Ishikawa (cell line): ENCODE measurements at regions not wholly inside any gene's neighbourhood (a gene's known extent, or its start where the extent isn't known, plus 50 kb on each side); places are given as distances from the start of the nearest gene placed in this dataset.

Experiments used
- CREB1 ChIP-seq: IDR thresholded peaks from 2 replicates; pipeline ENCODE4 v1.6.1; 2012; ENCODE audit warnings: low read depth
- EP300 ChIP-seq: IDR thresholded peaks from 2 replicates; pipeline ENCODE4 v1.6.1; 2012; ENCODE audit warnings: borderline replicate concordance
- FOXM1 ChIP-seq: IDR thresholded peaks from 2 replicates; pipeline ENCODE4 v1.6.1; 2012; ENCODE audit warnings: low read depth, borderline replicate concordance
- NFIC ChIP-seq: IDR thresholded peaks from 2 replicates; pipeline ENCODE4 v1.6.1; 2012
- RAD21 ChIP-seq: IDR thresholded peaks from 2 replicates; pipeline ENCODE4 v1.6.1; 2012; ENCODE audit warnings: low read depth
- TAF1 ChIP-seq: IDR thresholded peaks from 2 replicates; pipeline ENCODE4 v1.6.1; 2012; ENCODE audit warnings: low read depth, mild to moderate bottlenecking
- TCF12 ChIP-seq: IDR thresholded peaks from 2 replicates; pipeline ENCODE4 v1.6.1; 2012; ENCODE audit warnings: low read depth
- YY1 ChIP-seq: IDR thresholded peaks from 2 replicates; pipeline ENCODE4 v1.6.1; 2012; ENCODE audit warnings: low read depth
- ZBTB7A ChIP-seq: IDR thresholded peaks from 2 replicates; pipeline ENCODE4 v1.6.1; 2012; ENCODE audit warnings: low read depth
- TF ChIP-seq, protein P1 (sequence below): IDR thresholded peaks from 2 replicates; pipeline ENCODE4 v1.6.1; 2012; ENCODE audit warnings: low read depth, mild to moderate bottlenecking
- TF ChIP-seq, protein P2 (sequence below): IDR thresholded peaks from 2 replicates; pipeline ENCODE4 v1.6.1; 2012
- TF ChIP-seq, protein P3 (sequence below): IDR thresholded peaks from 2 replicates; pipeline ENCODE4 v1.6.1; 2012

DNA sequence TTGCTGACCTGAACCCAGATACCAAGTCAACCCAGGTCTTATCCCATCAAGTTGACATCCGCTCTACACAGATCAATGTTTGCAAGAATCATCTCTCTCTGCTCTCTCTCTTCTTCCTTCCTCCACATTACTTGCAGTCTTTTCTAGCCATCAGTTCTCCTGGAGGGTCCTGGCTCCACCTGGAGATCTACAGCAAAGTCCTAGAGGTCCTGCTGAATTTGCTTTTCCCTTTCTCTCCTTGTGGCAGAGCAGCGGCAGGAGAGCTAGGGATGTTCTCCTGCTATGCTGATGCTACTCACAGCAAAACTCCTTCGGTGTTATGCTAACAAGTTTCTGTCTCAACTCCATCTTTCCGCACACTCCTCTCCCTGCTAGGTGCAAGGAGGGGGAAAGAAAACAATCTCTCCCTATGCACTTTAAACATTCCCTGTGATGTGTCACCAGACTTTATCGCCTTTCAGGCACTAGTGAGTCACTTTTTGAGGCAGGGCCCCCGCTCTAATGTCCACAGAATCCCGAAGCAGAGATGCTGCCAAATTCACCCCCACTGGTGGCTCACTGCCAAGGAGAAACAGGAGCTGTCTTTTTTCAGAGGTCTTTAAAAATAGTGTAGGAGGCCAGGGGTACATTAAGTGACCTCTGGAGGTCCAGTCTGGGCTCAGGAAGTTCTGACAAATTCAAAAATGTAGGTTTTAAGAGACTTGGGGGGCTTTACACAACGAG is 62.6 kb downstream of the FAM50B start:
- peak; percentile 81 for TF ChIP-seq EP300
- peak; percentile 66; the same call in 1 of the 2 replicates for TF ChIP-seq TCF12
- TF ChIP-seq FOXM1, result no peak
- TF ChIP-seq, protein P1, sequence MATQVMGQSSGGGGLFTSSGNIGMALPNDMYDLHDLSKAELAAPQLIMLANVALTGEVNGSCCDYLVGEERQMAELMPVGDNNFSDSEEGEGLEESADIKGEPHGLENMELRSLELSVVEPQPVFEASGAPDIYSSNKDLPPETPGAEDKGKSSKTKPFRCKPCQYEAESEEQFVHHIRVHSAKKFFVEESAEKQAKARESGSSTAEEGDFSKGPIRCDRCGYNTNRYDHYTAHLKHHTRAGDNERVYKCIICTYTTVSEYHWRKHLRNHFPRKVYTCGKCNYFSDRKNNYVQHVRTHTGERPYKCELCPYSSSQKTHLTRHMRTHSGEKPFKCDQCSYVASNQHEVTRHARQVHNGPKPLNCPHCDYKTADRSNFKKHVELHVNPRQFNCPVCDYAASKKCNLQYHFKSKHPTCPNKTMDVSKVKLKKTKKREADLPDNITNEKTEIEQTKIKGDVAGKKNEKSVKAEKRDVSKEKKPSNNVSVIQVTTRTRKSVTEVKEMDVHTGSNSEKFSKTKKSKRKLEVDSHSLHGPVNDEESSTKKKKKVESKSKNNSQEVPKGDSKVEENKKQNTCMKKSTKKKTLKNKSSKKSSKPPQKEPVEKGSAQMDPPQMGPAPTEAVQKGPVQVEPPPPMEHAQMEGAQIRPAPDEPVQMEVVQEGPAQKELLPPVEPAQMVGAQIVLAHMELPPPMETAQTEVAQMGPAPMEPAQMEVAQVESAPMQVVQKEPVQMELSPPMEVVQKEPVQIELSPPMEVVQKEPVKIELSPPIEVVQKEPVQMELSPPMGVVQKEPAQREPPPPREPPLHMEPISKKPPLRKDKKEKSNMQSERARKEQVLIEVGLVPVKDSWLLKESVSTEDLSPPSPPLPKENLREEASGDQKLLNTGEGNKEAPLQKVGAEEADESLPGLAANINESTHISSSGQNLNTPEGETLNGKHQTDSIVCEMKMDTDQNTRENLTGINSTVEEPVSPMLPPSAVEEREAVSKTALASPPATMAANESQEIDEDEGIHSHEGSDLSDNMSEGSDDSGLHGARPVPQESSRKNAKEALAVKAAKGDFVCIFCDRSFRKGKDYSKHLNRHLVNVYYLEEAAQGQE, result no peak
- TF ChIP-seq, protein P2, sequence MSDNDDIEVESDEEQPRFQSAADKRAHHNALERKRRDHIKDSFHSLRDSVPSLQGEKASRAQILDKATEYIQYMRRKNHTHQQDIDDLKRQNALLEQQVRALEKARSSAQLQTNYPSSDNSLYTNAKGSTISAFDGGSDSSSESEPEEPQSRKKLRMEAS, result 0 out of 2 replicates have a peak, but pooled peaks have one; percentile 20
- no peak for TF ChIP-seq RAD21
- TF ChIP-seq YY1, result no peak
- TF ChIP-seq, protein P3, sequence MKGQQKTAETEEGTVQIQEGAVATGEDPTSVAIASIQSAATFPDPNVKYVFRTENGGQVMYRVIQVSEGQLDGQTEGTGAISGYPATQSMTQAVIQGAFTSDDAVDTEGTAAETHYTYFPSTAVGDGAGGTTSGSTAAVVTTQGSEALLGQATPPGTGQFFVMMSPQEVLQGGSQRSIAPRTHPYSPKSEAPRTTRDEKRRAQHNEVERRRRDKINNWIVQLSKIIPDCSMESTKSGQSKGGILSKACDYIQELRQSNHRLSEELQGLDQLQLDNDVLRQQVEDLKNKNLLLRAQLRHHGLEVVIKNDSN, result no peak
- no peak for TF ChIP-seq TAF1
- no peak for TF ChIP-seq CREB1
- 0 out of 2 replicates have a peak, but pooled peaks have one; percentile 46 for TF ChIP-seq ZBTB7A
- peak; percentile 97 for TF ChIP-seq NFIC
